T47D (cell line): ENCODE measurements at regions not wholly inside any gene's neighbourhood (a gene's known extent, or its start where the extent isn't known, plus 50 kb on each side); places are given as distances from the start of the nearest gene placed in this dataset.
A peak's percentile ranks its signal among the peaks of the same experiment; 100 is the strongest.

ENCODE experiments used
- DNase-seq, 2 experiments: peaks; one replicate each; pipeline versions ENCODE4 v3.0.0 to v3.0.0-alpha.2; 2011 to 2012; ENCODE audit warnings: low read depth in 1 of 2, low spot score in 1 of 2
- JUND ChIP-seq: IDR thresholded peaks from 2 replicates; pipeline ENCODE4 v1.6.1; 2012; ENCODE audit warnings: low read depth
- in situ Hi-C: cut with HindIII; loops from 2 replicates; pipeline ENCODE4 v1.10.0; 2016; ENCODE audit warnings: low sequenced_read_pairs, low pct_unique_long_range_greater_than_20kb

DNA sequence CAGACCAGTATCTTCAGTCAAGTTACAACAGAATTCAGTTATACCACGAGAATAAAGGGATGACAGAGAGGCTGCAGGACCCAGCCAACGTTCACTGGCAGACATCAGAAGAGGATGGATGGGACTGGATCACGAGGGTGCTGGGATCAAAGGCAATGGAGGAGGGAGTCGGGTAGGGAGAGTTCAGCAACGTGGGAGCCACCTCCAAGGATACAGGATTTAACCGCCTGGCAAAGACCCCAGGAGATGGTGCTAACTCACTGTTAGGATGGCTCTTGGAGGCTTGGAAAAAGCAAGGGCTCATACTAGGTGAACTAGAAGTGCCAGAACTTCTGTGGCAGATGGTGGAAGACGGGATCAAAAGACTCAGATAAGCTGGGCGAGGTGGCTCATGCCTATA lies 99.1 kb upstream of the DISP3 start:
- no peak for TF ChIP-seq JUND
- no peak for DNase-seq
- in situ Hi-C loops = no loop called here

GRCh38 chr1:11380500-11380899 lies 98.5 kb upstream of the DISP3 start:
- in situ Hi-C loops = no loop called here
- TF ChIP-seq JUND = no peak
- DNase-seq = no peak

GRCh38 chr1:11383553-11384169 lies 95.3 kb upstream of the DISP3 start:
- no peak for DNase-seq
- in situ Hi-C loops = no loop called here
- no peak for TF ChIP-seq JUND

- no peak for DNase-seq
- no peak for TF ChIP-seq JUND
- in situ Hi-C loops = no loop called here
Measured at GRCh38 chr1:11384170-11384554, 94.8 kb upstream of the DISP3 start.

DNA sequence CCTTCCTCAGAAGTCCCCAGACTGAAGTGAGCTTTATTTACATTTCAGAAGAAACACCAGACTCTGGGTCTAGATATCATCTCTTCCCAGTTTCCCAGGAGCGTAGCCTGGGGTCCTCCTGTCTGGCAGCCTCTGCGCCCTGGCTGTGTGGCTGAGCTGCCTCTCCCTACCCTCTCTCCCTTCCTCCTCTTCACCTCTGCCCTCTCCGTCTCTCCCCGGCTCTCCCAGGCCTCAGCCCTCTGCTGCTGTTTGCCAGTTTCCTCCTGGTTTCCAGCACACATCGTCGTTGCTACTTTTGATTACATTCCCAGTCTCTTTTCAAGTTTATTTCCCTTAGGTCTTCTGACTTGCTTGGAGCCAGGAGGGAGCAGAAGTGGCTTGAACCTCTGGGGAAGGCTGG lies 91.1 kb upstream of the DISP3 start:
- in situ Hi-C loops = no loop called here
- peak in 1 of 2 experiments; percentile 36 for DNase-seq
- no peak for TF ChIP-seq JUND

DNA sequence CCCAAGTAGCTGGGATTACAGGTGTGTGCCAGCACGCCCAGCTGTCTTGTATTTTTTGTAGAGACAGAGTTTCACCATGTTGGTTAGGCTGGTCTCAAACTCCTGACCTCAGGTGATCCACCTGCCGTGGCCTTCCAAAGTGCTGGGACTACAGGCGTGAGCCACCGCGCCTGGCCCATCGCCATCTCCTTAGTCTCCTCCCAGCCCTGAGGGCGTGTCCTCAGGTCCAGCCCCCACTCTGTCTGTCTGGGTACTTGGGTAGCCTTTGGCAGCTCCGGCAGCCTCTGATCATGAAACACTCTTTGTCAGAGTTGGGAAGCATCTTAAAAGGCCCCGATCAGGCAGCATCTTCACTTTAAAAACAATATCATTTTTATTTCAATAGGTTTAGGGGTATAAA lies 90.3 kb upstream of the DISP3 start:
- no peak for TF ChIP-seq JUND
- peak in 1 of 2 experiments; percentile 20 for DNase-seq
- in situ Hi-C loops = no loop called here

GRCh38 chr1:11391327-11391726 lies 87.6 kb upstream of the DISP3 start:
- no peak for TF ChIP-seq JUND
- in situ Hi-C loops = no loop called here
- no peak for DNase-seq

GRCh38 chr1:11391886-11392285 lies 87.1 kb upstream of the DISP3 start:
- no peak for DNase-seq

DNA sequence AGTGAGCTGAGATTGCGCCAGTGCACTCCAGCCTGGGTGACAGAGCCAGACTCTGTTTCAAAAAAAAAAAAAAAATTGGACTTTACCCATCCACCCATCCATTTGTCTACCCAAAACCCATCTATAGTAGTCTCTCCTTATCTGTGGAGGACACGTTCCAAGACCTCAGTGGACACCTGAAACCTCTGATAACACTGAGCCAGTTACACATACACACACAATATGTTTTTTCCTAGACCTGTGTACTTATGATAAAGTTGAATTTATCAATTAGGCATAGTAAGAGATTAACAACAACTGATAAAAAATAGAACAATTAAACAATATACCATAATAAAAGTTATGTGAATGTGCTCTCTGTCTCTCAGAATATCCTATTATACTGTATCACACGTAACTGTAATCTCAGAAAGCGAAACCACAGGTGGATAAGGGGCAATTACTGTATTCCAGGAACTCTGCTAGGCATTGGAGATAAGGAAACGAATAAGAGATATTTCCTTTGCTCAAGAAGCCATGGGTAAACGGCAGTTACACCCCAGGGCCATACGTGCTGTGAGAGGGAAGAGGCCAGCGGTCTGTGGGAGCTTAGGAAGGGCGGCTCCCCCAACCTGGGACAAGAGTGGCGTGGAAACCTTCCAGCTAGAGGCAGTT lies 84.2 kb upstream of the DISP3 start:
- no peak for DNase-seq

More at GRCh38 chr1:11391886-11392285, 87.1 kb upstream of the DISP3 start:
- TF ChIP-seq JUND = no peak
- in situ Hi-C loops = no loop called here

GRCh38 chr1:11395616-11396015 lies 83.3 kb upstream of the DISP3 start:
- no peak for TF ChIP-seq JUND
- no peak for DNase-seq
- in situ Hi-C loops = no loop called here

More for the DNA sequence above, 84.2 kb upstream of the DISP3 start:
- in situ Hi-C loops = no loop called here
- TF ChIP-seq JUND = no peak

- DNase-seq = no peak
- TF ChIP-seq JUND = no peak
- in situ Hi-C loops = no loop called here
Measured at GRCh38 chr1:11397151-11397901, 81.6 kb upstream of the DISP3 start.

GRCh38 chr1:11399250-11399649 lies 79.7 kb upstream of the DISP3 start:
- TF ChIP-seq JUND = no peak
- DNase-seq = no peak
- in situ Hi-C loops = no loop called here

DNA sequence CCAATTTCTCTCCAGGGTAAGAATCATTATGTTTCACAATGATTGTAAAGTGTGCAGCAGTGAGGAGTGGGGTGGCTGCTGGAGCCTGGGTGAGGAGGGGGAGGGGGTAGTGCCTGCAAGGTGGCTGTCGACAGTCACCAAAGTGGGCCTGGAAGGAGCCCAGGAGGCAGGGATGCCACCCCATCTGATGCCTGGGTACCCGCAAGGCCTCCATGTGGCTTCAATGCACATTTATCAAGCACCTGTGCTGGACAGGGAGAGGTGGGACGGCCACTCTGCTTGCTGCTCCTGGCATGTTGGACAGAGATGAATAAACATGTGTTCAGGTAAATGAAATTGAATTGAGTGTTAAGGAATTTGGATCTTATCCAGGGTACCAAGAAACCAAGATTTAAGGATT lies 78.8 kb upstream of the DISP3 start:
- in situ Hi-C loops = no loop called here
- no peak for DNase-seq

More for the DNA sequence above, 78.8 kb upstream of the DISP3 start:
- no peak for TF ChIP-seq JUND
